Thoracic aorta (tissue), 2 donors: ENCODE measurements at regions not wholly inside any gene's neighbourhood (a gene's known extent, or its start where the extent isn't known, plus 50 kb on each side); places are given as distances from the start of the nearest gene placed in this dataset.

Experiments
- ATAC-seq: fragments of 150-250 bp; one replicate; pipeline ENCODE4 v1.8.0; 2017; ENCODE audit warnings: low read depth; ENCODE audit not compliant: insufficient number of reproducible peaks, low FRiP score
- DNase-seq: peaks from one replicate; pipeline ENCODE4 v3.0.0-alpha.2; 2020; ENCODE audit warnings: low spot score
- H3K27ac ChIP-seq, 2 donors: fragments of 200-600 bp; sonication (generic); 1 replicate in 1 of 2; 2 replicates in 1 of 2; pipeline ENCODE4 v1.5.1; 2016; ENCODE audit warnings: mild to moderate bottlenecking in 2 of 2, moderate library complexity in 2 of 2
- H3K27me3 ChIP-seq: fragments of 200-600 bp; sonication (generic); replicated peaks from 2 replicates; pipeline ENCODE4 v1.6.0; 2016; ENCODE audit warnings: mild to moderate bottlenecking; ENCODE audit not compliant: insufficient read depth
- H3K36me3 ChIP-seq: fragments of 200-600 bp; sonication (generic); one replicate; pipeline ENCODE4 v1.5.1; 2016
- H3K4me1 ChIP-seq, 2 donors: fragments of 200-600 bp; sonication (generic); 1 replicate in 1 of 2; 2 replicates in 1 of 2; pipeline versions ENCODE4 v1.5.1 to v1.6.0; 2016; ENCODE audit warnings: low read depth in 2 of 2, mild to moderate bottlenecking in 1 of 2; ENCODE audit not compliant: control insufficient read depth in 1 of 2
- H3K4me3 ChIP-seq: fragments of 200-600 bp; sonication (generic); 2 replicates; pipeline ENCODE4 v1.5.1; 2016; ENCODE audit warnings: mild to moderate bottlenecking
- H3K9me3 ChIP-seq: fragments of 200-600 bp; sonication (generic); 2 replicates; pipeline ENCODE4 v1.5.1; 2016
- CTCF ChIP-seq: fragments of 200-600 bp; sonication (generic); IDR thresholded peaks from one replicate; pipeline ENCODE4 v1.5.1; 2019; ENCODE audit warnings: antibody characterized with exemption

GRCh38 chr4:152117933-152118507, 357.2 kb upstream of the GATB start:
- ATAC-seq = no peak
- H3K27ac ChIP-seq = no peak overlapping the region
- no peaks in the 10 kb centered on the region for H3K4me1 ChIP-seq
- no peaks in the 10 kb centered on the region for H3K9me3 ChIP-seq
- no peaks in the 10 kb centered on the region for H3K27me3 ChIP-seq
- TF ChIP-seq CTCF = no peak
- no peak overlapping the region for H3K4me3 ChIP-seq
- no peaks in the 10 kb centered on the region for H3K36me3 ChIP-seq
- no peak for DNase-seq

GRCh38 chr4:152117520-152117919, 356.7 kb upstream of the GATB start:
- Histone ChIP-seq H3K27ac (no peak overlapping the region), H3K9me3 (no peaks in the 10 kb centered on the region), H3K4me3 (no peak overlapping the region), H3K27me3 (no peaks in the 10 kb centered on the region), H3K36me3 (no peaks in the 10 kb centered on the region), H3K4me1 (no peaks in the 10 kb centered on the region)
- ATAC-seq (no peak), DNase-seq (no peak)
- no peak for TF ChIP-seq CTCF

GRCh38 chr4:152117054-152117453, 356.2 kb upstream of the GATB start:
- no peak overlapping the region for H3K27ac ChIP-seq
- TF ChIP-seq CTCF = no peak
- no peaks in the 10 kb centered on the region for H3K9me3 ChIP-seq
- no peaks in the 10 kb centered on the region for H3K36me3 ChIP-seq
- DNase-seq (no peak), ATAC-seq (no peak)
- no peak overlapping the region for H3K4me3 ChIP-seq
- no peaks in the 10 kb centered on the region for H3K27me3 ChIP-seq
- H3K4me1 ChIP-seq = no peaks in the 10 kb centered on the region

GRCh38 chr4:152115794-152116193, 355.0 kb upstream of the GATB start:
- Histone ChIP-seq H3K9me3 (no peaks in the 10 kb centered on the region), H3K36me3 (no peaks in the 10 kb centered on the region), H3K27ac (no peak overlapping the region), H3K4me3 (no peak overlapping the region), H3K4me1 (no peaks in the 10 kb centered on the region), H3K27me3 (no peaks in the 10 kb centered on the region)
- no peak for ATAC-seq
- DNase-seq = no peak
- no peak for TF ChIP-seq CTCF

GRCh38 chr4:152115118-152115517, 354.3 kb upstream of the GATB start:
- no peak for TF ChIP-seq CTCF
- H3K9me3 ChIP-seq = no peaks in the 10 kb centered on the region
- no peaks in the 10 kb centered on the region for H3K27me3 ChIP-seq
- H3K27ac ChIP-seq = no peak overlapping the region
- H3K4me1 ChIP-seq = no peaks in the 10 kb centered on the region
- DNase-seq (no peak), ATAC-seq (no peak)
- no peaks in the 10 kb centered on the region for H3K36me3 ChIP-seq
- H3K4me3 ChIP-seq = no peak overlapping the region
